PFSK-1 (cell line): ENCODE measurements at regions not wholly inside any gene's neighbourhood (a gene's known extent, or its start where the extent isn't known, plus 50 kb on each side); places are given as distances from the start of the nearest gene placed in this dataset.

ENCODE experiments used
- POLR2AphosphoS5 ChIP-seq: IDR thresholded peaks from 2 replicates; pipeline ENCODE4 v1.6.1; 2012; ENCODE audit warnings: low read depth, mild to moderate bottlenecking, control low read depth, low read length, moderate library complexity
- REST ChIP-seq, 2 experiments: IDR thresholded peaks; 2 replicates each; pipeline versions ENCODE4 v1.6.1 to v1.8.0; 2011 to 2012; ENCODE audit warnings: low read depth in 2 of 2, low read length in 2 of 2, control low read depth in 1 of 2, inconsistent platforms in 1 of 2, mild to moderate bottlenecking in 1 of 2, moderate library complexity in 1 of 2; ENCODE audit not compliant: insufficient read depth in 1 of 2
- SIN3A ChIP-seq: IDR thresholded peaks from 2 replicates; pipeline ENCODE4 v1.6.1; 2012; ENCODE audit warnings: mild to moderate bottlenecking, low read length, moderate library complexity, borderline replicate concordance; ENCODE audit not compliant: insufficient read depth

GRCh38 chr5:92144824-92145223, 761.7 kb upstream of the ARRDC3 start:
- TF ChIP-seq SIN3A (no peak), REST (IDR thresholded peaks at IDR 0.05; ENCODE audit: insufficient read depth in 1 of 2, low read depth in 2 of 2, low read length in 2 of 2) (no peak), POLR2AphosphoS5 (no peak)
